HL-60 (cell line): ENCODE measurements at regions not wholly inside any gene's neighbourhood (a gene's known extent, or its start where the extent isn't known, plus 50 kb on each side); places are given as distances from the start of the nearest gene placed in this dataset.

Experiments used
- CTCF ChIP-seq: IDR thresholded peaks from one replicate; pipeline ENCODE4 v1.5.1; 2011; ENCODE audit warnings: low read length, control low read depth, inconsistent platforms; ENCODE audit not compliant: insufficient read depth
- GABPA ChIP-seq: IDR thresholded peaks from 2 replicates; pipeline ENCODE4 v1.6.1; 2012; ENCODE audit warnings: low read depth
- POLR2AphosphoS5 ChIP-seq: IDR thresholded peaks from 2 replicates; pipeline ENCODE4 v1.6.1; 2012; ENCODE audit warnings: low read depth
- REST ChIP-seq: IDR thresholded peaks from 2 replicates; pipeline ENCODE4 v1.6.1; 2012; ENCODE audit warnings: low read depth; ENCODE audit not compliant: insufficient replicate concordance
- SPI1 ChIP-seq: IDR thresholded peaks from 2 replicates; pipeline ENCODE4 v1.6.1; 2012; ENCODE audit warnings: low read depth, mild to moderate bottlenecking, borderline replicate concordance

GRCh38 chr2:183428881-183429280 is 304.6 kb downstream of the NUP35 start:
- TF ChIP-seq CTCF (no peak), REST (no peak), GABPA (no peak), POLR2AphosphoS5 (no peak), SPI1 (no peak)
